ENCODE measurements at regions not wholly inside any gene's neighbourhood (a gene's known extent, or its start where the extent isn't known, plus 50 kb on each side); places are given as distances from the start of the nearest gene placed in this dataset.
A peak's percentile ranks its signal among the peaks of the same experiment; 100 is the strongest.

DNA sequence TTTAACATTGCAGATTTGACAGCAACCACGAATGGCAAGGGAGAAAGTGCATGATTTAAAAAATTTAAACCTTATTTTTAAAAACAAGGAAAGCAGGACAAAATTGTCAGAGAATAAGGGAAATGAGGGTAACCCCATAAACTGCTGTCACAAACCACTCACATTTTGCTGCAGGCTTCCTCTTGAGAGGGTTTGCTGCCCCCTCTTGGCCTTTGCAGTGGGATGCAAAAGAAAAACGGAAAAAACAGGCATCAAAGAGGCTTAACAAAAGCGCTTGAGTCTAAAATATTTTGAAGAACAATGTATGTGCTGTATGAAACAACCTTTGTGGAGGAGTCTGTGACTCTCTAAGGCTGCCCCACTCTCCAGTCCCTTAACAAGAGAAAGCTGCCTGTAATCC lies 91.6 kb downstream of the TMX3 start:
- DNase-seq: peak; percentile 30

DNA sequence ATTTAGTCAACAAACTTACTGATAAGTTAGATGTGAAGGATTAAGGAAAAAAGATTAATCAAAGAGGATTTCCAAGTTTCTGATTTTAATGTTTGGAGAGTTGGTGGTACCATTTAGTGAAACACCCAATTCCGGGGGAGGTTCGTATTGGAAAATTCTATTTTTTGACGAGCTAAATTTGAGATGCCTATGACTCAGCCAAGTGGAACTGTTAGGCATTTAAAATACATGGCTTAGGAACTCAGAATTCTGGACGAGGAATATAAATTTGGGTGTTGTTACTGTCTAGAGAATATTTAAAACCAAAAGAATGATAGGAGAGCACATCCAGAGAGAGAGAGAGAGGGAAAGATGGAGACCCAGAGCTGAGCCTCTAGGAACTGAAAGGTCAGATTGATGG lies 103.6 kb downstream of the TMX3 start:
- no peak for DNase-seq

GRCh38 chr18:68608851-68609490 lies 105.9 kb downstream of the TMX3 start:
- no peak for DNase-seq

GRCh38 chr18:68607852-68608251 lies 107.1 kb downstream of the TMX3 start:
- DNase-seq: no peak

- DNase-seq: no peak
Measured at GRCh38 chr18:68604256-68604655, 110.7 kb downstream of the TMX3 start.

GRCh38 chr18:68596016-68596415 lies 118.9 kb downstream of the TMX3 start:
- no peak for DNase-seq

DNA sequence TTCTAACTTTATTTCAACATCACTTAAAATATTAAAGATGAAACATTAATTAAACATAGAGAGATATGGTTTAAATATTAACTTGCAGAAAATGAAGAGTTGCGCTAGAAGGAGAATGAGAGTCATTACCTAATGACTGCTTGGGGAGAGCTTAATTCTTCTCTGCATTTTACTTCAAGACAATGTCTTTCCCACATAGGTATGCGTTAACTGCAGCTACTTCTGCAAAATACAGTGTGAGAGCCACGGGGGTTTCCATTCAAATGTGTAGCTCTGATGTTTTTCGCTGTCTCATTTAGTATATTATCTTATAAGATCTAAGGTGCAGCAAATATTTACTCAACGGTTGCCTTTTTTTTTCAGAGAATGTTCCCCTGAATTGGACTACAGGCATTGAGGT lies 126.7 kb downstream of the TMX3 start:
- no peak for DNase-seq

GRCh38 chr18:68583685-68584084 lies 131.2 kb downstream of the TMX3 start:
- no peak for DNase-seq

- no peak for DNase-seq
Measured at GRCh38 chr18:68574311-68574710, 140.6 kb downstream of the TMX3 start.

DNA sequence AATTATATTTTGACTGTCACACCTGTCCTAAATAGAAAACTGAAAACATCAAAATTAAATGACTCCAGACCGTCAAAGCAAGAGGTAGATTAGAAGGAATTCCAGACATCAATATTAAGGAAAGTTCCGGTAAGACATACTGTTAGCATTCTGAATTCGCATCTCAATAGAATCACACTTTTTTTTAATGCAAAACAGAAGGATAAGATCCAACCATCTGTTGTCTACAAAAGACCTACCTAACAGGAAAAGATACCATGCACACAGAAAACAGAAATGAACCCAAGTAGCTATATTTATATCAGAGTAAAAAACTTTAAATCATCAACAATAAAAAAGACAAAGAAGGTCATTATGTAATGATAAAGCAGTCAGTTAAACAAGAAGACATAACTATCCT lies 145.0 kb downstream of the TMX3 start:
- DNase-seq: no peak

GRCh38 chr18:68568364-68569155 lies 146.3 kb downstream of the TMX3 start:
- no peak for DNase-seq

GRCh38 chr18:68566991-68567390 lies 147.9 kb downstream of the TMX3 start:
- DNase-seq: no peak

- DNase-seq: no peak
Measured at GRCh38 chr18:68564961-68565360, 149.9 kb downstream of the TMX3 start.

- DNase-seq: no peak
Measured at GRCh38 chr18:68564351-68564750, 150.6 kb downstream of the TMX3 start.

- DNase-seq: no peak
Measured at GRCh38 chr18:68560128-68560527, 154.8 kb downstream of the TMX3 start.

GRCh38 chr18:68557183-68557582 lies 157.7 kb downstream of the TMX3 start:
- DNase-seq: no peak

DNA sequence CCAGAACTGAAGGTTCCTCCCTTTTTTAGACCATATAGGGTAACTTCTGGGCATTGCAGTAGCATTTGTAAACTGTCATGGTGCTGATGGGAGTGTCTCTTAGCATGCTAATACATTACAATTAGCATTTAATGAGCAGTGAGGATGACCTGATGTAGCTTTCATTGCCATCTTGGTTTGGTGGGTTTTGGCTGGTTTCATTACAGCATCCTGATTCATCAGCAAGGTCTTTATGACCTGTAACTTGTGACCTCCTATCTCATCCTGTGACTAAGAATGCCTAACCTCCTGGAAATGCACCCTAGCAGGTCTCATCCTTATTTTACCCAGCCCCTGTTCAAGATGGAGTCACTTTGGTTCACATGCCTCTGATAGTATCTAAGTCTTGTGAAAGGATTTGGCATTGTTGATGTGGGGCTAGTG lies 159.0 kb downstream of the TMX3 start:
- no peak for DNase-seq

DNA sequence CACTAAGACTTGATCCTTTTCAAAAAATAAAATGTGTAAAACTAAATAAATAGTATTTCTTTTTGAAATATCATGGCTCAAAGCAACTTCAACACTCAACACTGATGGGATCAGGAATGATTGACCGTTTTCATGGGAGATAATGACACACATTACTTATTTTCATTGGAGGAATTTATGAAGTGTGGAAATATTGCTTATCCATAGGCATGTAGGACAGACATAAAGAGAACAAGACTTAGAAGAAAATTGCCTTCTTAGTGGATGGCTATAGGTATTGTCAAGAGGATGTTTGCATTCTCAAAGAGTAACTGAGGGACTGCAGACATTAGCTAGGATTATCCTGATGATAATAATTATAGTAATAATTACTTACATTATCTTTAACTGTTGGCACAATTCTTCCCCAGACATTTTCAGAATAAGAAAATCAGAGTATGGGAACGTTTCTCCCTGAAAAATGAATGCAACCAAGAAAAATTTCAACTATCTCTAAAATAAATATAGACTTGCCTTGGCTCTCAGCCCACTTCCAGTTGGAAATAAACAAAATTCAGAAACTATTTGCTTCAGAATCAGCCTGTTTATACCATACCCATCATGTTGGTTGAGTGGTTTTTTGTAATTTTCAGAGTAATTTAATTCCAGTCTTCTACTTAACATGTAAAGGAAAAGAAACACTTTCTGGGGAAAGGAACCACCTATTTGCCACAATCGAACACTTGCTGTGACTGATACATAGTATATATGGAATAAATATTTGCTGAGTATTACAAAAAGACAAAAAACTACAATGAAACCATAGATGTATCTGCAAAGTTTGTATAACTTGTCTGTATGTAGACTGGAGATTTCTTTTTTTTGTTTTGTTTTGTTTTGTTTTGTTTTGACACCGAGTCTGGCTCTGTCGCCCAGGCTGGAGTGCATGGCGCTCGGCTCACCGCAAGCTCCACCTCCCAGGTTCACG lies 165.7 kb downstream of the TMX3 start:
- no peak for DNase-seq

DNA sequence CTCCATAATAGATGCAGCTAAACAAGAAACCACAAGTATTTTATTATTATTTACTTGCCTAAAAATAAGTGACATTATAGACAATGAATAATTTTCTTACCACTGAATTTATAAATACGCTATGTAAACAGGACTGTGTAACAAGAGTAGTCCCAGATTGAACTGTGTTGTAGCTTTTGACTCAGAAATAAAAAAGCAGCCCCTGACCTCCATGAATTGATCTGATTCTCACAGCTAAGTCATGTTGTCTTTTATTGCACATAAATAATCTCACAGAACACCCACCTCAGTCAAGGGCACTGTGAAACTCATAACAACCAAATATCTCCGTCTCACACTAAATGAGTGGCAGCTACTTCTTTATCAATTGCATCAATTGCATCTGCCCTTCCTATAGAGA lies 171.6 kb downstream of the TMX3 start:
- DNase-seq: no peak

DNA sequence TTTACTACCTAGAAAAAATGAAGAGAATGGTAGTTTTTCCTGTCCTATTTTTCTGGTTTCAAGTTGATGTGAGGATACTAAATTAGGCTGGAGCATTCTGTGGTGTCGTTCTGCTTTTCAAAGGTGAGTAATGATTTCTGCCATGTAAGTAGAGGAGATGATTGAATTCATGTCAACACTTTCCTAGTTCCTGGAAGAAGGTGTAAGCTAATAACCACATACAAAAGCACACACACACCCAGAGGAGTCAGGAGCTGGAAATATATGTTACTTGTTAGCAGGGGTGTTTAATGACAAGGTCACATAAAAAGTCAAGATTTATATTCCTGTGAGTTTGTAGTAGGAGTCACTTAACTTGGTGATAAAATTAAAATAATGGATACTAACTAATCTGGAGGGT lies 172.1 kb downstream of the TMX3 start:
- no peak for DNase-seq

GRCh38 chr18:68533641-68534040 lies 181.3 kb downstream of the TMX3 start:
- no peak for DNase-seq

- no peak for DNase-seq
Measured at GRCh38 chr18:68532328-68532885, 182.5 kb downstream of the TMX3 start.

DNA sequence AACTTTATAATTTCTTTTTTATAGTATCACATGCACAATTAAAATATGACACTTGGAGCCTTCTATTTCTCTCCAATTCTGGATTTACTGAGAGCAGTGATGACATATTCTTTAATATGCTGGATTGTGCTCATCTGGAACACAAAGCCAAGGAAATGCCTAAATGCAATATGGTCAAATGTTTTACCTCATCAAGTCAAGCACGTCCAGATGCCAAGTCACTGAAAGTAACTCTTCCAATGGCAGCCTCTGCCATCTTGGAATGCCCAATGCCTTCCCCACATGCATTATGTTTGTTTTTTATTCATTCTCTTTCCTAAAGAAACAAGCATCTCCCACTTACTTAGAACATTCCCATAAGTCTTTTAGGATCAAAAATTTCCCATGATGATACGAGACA lies 189.8 kb downstream of the TMX3 start:
- no peak for DNase-seq
